Lower lobe of right lung (tissue), 2 donors: ENCODE measurements at regions not wholly inside any gene's neighbourhood (a gene's known extent, or its start where the extent isn't known, plus 50 kb on each side); places are given as distances from the start of the nearest gene placed in this dataset.

Experiments
- ATAC-seq, 2 donors: fragments of 200-7000 bp; cut with Tn5 transposase; one replicate each; pipeline ENCODE4 v1.9.1; 2020 to 2022; ENCODE audit warnings: mild to moderate bottlenecking in 2 of 2, moderate library complexity in 2 of 2
- DNase-seq: peaks from one replicate; pipeline ENCODE4 v3.0.0-alpha.2; 2020
- H3K27ac ChIP-seq: fragments of 200-600 bp; one replicate; pipeline ENCODE4 v1.8.0; 2022
- H3K27me3 ChIP-seq: fragments of 200-600 bp; one replicate; pipeline ENCODE4 v1.8.0; 2022; ENCODE audit warnings: low read depth
- H3K36me3 ChIP-seq: fragments of 200-600 bp; one replicate; pipeline ENCODE4 v1.8.0; 2022; ENCODE audit warnings: mild to moderate bottlenecking
- H3K4me1 ChIP-seq: fragments of 200-600 bp; one replicate; pipeline ENCODE4 v1.8.0; 2022
- H3K4me3 ChIP-seq: fragments of 200-600 bp; one replicate; pipeline ENCODE4 v1.8.0; 2022; ENCODE audit warnings: mild to moderate bottlenecking
- H3K9me3 ChIP-seq: fragments of 200-600 bp; one replicate; pipeline ENCODE4 v1.8.0; 2022
- CTCF ChIP-seq: fragments of 200-600 bp; IDR thresholded peaks from one replicate; pipeline ENCODE4 v1.8.0; 2022; ENCODE audit warnings: antibody characterized with exemption, mild to moderate bottlenecking
- intact Hi-C: fragments of 100-400 bp; cut with DNase I; formaldehyde crosslinking; loops from one replicate; pipeline ENCODE4 v1.11.0; 2022
- donor health status: DM: no; HTN: yes; CAD: no; lungs with severe emphysema.

GRCh38 chr16:6892966-6893365 is 439.7 kb upstream of the RBFOX1 start:
- no peaks in the 10 kb centered on the region for H3K27me3 ChIP-seq
- no peak overlapping the region for H3K4me3 ChIP-seq
- intact Hi-C loops, result no loop called here
- DNase-seq (no peak), ATAC-seq (no peak)
- no peaks in the 10 kb centered on the region for H3K4me1 ChIP-seq
- H3K9me3 ChIP-seq, result no peaks in the 10 kb centered on the region
- no peak overlapping the region for H3K27ac ChIP-seq
- no peak for TF ChIP-seq CTCF
- no peaks in the 10 kb centered on the region for H3K36me3 ChIP-seq

- DNase-seq (no peak), ATAC-seq (no peak)
- H3K4me3 ChIP-seq, result no peak overlapping the region
- no peaks in the 10 kb centered on the region for H3K27me3 ChIP-seq
- H3K27ac ChIP-seq, result no peak overlapping the region
- intact Hi-C loops, result no loop called here
- no peaks in the 10 kb centered on the region for H3K9me3 ChIP-seq
- H3K4me1 ChIP-seq, result no peaks in the 10 kb centered on the region
- no peak for TF ChIP-seq CTCF
- no peaks in the 10 kb centered on the region for H3K36me3 ChIP-seq
Measured at GRCh38 chr16:6891496-6891895, 441.1 kb upstream of the RBFOX1 start.

- ATAC-seq, result no peak
- H3K36me3 ChIP-seq, result no peaks in the 10 kb centered on the region
- no peak for TF ChIP-seq CTCF
- no peak overlapping the region for H3K4me3 ChIP-seq
- intact Hi-C loops, result no loop called here
- no peaks in the 10 kb centered on the region for H3K9me3 ChIP-seq
- DNase-seq, result no peak
- H3K4me1 ChIP-seq, result no peaks in the 10 kb centered on the region
- no peak overlapping the region for H3K27ac ChIP-seq
- H3K27me3 ChIP-seq, result no peaks in the 10 kb centered on the region
Measured at GRCh38 chr16:6888531-6888930, 444.1 kb upstream of the RBFOX1 start.

GRCh38 chr16:6884002-6884401 is 448.6 kb upstream of the RBFOX1 start:
- H3K4me1 ChIP-seq, result no peaks in the 10 kb centered on the region
- no peak overlapping the region for H3K27ac ChIP-seq
- ATAC-seq (no peak), DNase-seq (no peak)
- no peak for TF ChIP-seq CTCF
- H3K36me3 ChIP-seq, result no peaks in the 10 kb centered on the region
- no peaks in the 10 kb centered on the region for H3K27me3 ChIP-seq
- intact Hi-C loops, result no loop called here
- H3K4me3 ChIP-seq, result no peak overlapping the region
- no peaks in the 10 kb centered on the region for H3K9me3 ChIP-seq

- Histone ChIP-seq H3K4me3 (no peak overlapping the region), H3K9me3 (no peaks in the 10 kb centered on the region), H3K27ac (no peak overlapping the region), H3K27me3 (no peaks in the 10 kb centered on the region), H3K36me3 (no peaks in the 10 kb centered on the region), H3K4me1 (no peaks in the 10 kb centered on the region)
- intact Hi-C loops, result no loop called here
- DNase-seq (no peak), ATAC-seq (no peak)
- TF ChIP-seq CTCF, result no peak
Measured at GRCh38 chr16:6880263-6880662, 452.4 kb upstream of the RBFOX1 start.

- H3K9me3 ChIP-seq, result no peaks in the 10 kb centered on the region
- intact Hi-C loops, result no loop called here
- no peak for TF ChIP-seq CTCF
- H3K27me3 ChIP-seq, result no peaks in the 10 kb centered on the region
- no peak overlapping the region for H3K4me3 ChIP-seq
- no peak overlapping the region for H3K27ac ChIP-seq
- no peaks in the 10 kb centered on the region for H3K36me3 ChIP-seq
- ATAC-seq (no peak), DNase-seq (no peak)
- no peaks in the 10 kb centered on the region for H3K4me1 ChIP-seq
Measured at GRCh38 chr16:6864671-6865070, 468.0 kb upstream of the RBFOX1 start.
